ENCODE measurements at regions not wholly inside any gene's neighbourhood (a gene's known extent, or its start where the extent isn't known, plus 50 kb on each side); places are given as distances from the start of the nearest gene placed in this dataset.

DNA sequence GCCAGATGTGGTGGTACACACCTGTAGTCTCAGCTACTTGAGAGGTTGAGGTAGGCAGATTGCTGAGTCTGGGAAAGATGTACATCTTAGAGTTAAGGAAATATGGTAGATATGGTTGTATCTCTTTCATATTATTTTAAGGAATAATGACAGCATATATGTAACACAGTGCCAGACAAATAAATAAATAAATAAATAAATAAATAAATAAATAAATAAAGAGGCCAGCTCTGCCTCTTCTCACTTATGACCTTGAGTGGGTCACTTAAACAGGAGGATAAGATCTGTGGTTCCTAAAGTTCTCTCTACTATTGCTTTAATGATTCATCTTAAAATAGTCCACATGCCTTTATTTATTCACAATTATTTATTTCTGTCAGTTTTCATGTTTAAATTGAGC is 890.9 kb upstream of the TENM4 start:
- TF ChIP-seq, protein P1, sequence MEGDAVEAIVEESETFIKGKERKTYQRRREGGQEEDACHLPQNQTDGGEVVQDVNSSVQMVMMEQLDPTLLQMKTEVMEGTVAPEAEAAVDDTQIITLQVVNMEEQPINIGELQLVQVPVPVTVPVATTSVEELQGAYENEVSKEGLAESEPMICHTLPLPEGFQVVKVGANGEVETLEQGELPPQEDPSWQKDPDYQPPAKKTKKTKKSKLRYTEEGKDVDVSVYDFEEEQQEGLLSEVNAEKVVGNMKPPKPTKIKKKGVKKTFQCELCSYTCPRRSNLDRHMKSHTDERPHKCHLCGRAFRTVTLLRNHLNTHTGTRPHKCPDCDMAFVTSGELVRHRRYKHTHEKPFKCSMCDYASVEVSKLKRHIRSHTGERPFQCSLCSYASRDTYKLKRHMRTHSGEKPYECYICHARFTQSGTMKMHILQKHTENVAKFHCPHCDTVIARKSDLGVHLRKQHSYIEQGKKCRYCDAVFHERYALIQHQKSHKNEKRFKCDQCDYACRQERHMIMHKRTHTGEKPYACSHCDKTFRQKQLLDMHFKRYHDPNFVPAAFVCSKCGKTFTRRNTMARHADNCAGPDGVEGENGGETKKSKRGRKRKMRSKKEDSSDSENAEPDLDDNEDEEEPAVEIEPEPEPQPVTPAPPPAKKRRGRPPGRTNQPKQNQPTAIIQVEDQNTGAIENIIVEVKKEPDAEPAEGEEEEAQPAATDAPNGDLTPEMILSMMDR (IDR thresholded peaks at IDR 0.05; ENCODE audit: extremely low read depth, insufficient read depth, missing control alignments): no peak
- DNase-seq (ENCODE audit: low spot score): no peak
- in situ Hi-C loops (cut with MboI; ENCODE audit: low pct_unique_long_range_greater_than_20kb, low sequenced_read_pairs, unreplicated experiment): no loop called here

DNA sequence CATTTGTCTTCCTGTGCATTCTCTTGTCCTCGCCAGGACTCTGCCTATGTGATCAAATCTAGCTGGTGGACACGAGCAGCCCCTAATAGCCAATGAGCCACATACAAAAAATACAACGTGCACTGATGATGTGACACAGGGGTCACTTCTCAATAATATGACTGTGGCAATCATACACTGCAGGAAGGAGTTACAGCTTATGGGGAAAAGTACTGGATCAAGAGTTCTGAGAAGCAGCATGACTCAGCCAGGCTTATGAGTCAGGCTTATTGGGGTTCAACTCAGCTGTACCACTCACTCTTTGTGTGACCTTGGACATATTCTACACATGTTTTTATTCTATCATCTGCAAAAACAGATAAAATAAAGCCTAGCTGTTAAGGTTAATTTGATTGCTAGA is 889.4 kb upstream of the TENM4 start:
- TF ChIP-seq, protein P1 (IDR thresholded peaks at IDR 0.05; ENCODE audit: extremely low read depth, insufficient read depth, missing control alignments): no peak
- DNase-seq (ENCODE audit: low spot score): no peak
- in situ Hi-C loops (cut with MboI; ENCODE audit: low pct_unique_long_range_greater_than_20kb, low sequenced_read_pairs, unreplicated experiment): no loop called here

DNA sequence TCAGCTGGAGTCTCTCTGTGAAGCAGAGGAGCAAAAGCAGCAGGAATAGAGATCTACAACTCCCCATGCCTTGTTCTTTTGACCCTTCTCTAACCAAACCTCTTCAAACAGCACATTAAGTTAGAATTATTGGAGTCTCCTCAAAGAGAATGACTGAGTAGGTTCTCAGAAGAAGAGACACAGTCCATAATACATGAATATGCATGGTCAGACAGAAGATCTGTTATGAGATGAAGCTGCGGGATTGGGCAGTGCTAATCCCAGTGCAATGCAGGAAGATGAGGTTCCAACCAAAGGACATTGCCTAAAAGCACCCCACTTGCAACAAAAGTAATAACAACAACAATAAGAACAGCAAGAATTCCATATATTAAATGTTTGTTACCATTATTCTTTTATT is 887.9 kb upstream of the TENM4 start:
- in situ Hi-C loops (cut with MboI; ENCODE audit: low pct_unique_long_range_greater_than_20kb, low sequenced_read_pairs, unreplicated experiment): no loop called here

DNA sequence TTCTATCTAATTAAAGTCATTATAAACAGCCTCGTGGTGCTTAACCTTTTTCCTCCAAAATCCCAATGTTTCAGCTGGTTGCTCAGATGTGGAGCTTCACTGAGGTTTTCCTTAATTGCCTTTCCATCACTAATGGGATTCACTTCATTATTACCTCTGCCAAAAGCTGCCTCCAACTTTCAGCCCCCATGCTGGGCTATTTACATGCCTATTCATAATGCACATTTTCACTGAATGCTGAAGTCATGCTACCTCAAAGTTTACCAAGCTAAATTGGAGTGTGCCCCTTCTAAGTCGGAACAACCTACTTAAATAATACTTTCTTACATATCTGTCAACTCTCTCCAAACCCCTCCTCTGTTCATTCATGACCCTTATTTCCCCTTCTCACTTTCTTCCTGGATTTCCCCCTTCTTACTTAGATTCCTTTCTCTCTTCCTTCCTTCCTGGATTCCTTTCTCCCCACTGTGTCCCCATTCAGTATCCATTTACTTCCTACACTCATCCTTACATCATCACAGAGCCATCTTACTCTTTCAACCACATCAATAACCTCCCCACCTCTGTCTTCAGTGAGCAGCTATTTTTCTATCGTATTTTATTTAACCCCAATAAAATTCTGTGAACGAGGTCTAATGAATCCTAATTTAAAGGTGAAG is 887.3 kb upstream of the TENM4 start:
- in situ Hi-C loops (cut with MboI; ENCODE audit: low pct_unique_long_range_greater_than_20kb, low sequenced_read_pairs, unreplicated experiment): no loop called here
- TF ChIP-seq, protein P1 (IDR thresholded peaks at IDR 0.05; ENCODE audit: extremely low read depth, insufficient read depth, missing control alignments): no peak
- DNase-seq (ENCODE audit: low spot score): no peak

More for the DNA sequence above, 887.9 kb upstream of the TENM4 start:
- no peak for DNase-seq (ENCODE audit: low spot score)
- TF ChIP-seq, protein P1 (IDR thresholded peaks at IDR 0.05; ENCODE audit: extremely low read depth, insufficient read depth, missing control alignments): no peak

DNA sequence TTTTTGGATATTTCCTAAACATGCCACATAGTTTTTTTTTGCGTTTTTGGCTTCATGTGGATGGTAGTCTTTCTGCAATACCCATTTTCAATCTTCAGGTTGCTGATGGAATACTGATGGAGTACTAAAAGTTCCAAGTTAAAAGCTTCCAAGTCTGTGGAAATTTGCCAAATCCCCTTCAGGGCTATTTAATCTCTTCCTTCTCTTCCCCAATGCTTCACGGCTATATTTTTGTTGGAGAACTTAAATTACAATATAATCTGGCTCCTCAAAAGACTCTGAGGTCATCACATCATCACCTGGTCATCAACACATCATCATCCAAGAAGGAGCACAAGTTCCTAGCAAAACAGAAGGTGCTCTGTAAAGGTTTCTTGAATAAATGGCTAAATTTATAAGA is 881.0 kb upstream of the TENM4 start:
- TF ChIP-seq, protein P1 (IDR thresholded peaks at IDR 0.05; ENCODE audit: extremely low read depth, insufficient read depth, missing control alignments): no peak
- in situ Hi-C loops (cut with MboI; ENCODE audit: low pct_unique_long_range_greater_than_20kb, low sequenced_read_pairs, unreplicated experiment): no loop called here
- no peak for DNase-seq (ENCODE audit: low spot score)

DNA sequence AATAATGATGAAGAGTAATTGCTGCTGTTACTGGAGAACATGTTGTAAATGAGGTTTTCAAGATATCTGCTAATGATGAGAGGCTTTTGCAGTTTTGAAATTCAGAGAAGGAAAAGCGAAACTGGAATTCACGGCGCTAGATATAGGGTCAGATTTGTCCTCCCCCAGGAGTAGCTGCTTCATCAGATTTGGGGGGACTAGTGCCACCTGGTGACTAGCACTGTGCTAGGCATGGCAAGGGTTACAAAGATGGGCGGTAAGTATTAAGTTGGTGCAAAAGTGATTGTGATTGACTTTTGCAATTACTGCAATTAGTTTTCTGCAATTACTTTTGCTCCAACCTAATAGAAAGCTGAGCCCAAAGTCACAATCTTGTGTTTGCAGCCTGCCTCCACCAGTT is 879.9 kb upstream of the TENM4 start:
- in situ Hi-C loops (cut with MboI; ENCODE audit: low pct_unique_long_range_greater_than_20kb, low sequenced_read_pairs, unreplicated experiment): no loop called here
- DNase-seq (ENCODE audit: low spot score): no peak
- TF ChIP-seq, protein P1 (IDR thresholded peaks at IDR 0.05; ENCODE audit: extremely low read depth, insufficient read depth, missing control alignments): peak; percentile 6

Data from GM13977 (cell line).